ENCODE measurements at regions not wholly inside any gene's neighbourhood (a gene's known extent, or its start where the extent isn't known, plus 50 kb on each side); places are given as distances from the start of the nearest gene placed in this dataset. TPM values are rescaled to one million over a fixed set of nuclear protein-coding genes. Genes with fewer than 3 reads are reported as not detected.

GRCh38 chr9:88938189-88938588 lies 53.1 kb upstream of the S1PR3 start:
- CTCF ChIA-PET = no interaction called here
- Histone ChIP-seq H3K4me2 (replicated peaks; ENCODE audit: low read depth, low read length, poor library complexity, severe bottlenecking) (no peak overlapping the region), H3K4me1 (ENCODE audit: control insufficient read depth in 2 of 2, insufficient read depth in 2 of 2, low read length in 2 of 2) (no peaks in the 10 kb centered on the region), H3K27me3 (replicated peaks in 1 of 4; ENCODE audit: control extremely low read depth in 1 of 4, control insufficient read depth in 3 of 4, insufficient read depth in 4 of 4, low read length in 3 of 4) (peaks cover 0 to 7% (median 0%) of the 10 kb centered on the region in 4 experiments), H2AFZ (ENCODE audit: insufficient read depth, low read depth, low read length, poor library complexity, severe bottlenecking) (no peak overlapping the region), H3K9ac (ENCODE audit: low read length) (no peak overlapping the region), H3K36me3 (replicated peaks in 1 of 2; ENCODE audit: control extremely low read depth in 1 of 2, control insufficient read depth in 1 of 2, extremely low read depth in 1 of 2, insufficient read depth in 2 of 2, low read length in 1 of 2) (no peaks in the 10 kb centered on the region), H4K20me1 (ENCODE audit: control insufficient read depth, insufficient read depth, low read length, poor library complexity, severe bottlenecking) (no peaks in the 10 kb centered on the region), H3K9me3 (ENCODE audit: control extremely low read depth in 1 of 3, control insufficient read depth in 2 of 3, insufficient read depth in 1 of 3, low read length in 2 of 3) (no peaks in the 10 kb centered on the region), H3K79me2 (ENCODE audit: control insufficient read depth, insufficient read depth, low read length) (no peaks in the 10 kb centered on the region), H3K27ac (ENCODE audit: low read length in 2 of 2) (no peak overlapping the region), H3K4me3 (ENCODE audit: control extremely low read depth in 1 of 5, extremely low read depth in 1 of 5, insufficient read depth in 1 of 5, low read depth in 2 of 5, low read length in 4 of 5) (no peak overlapping the region)
- Mint-ChIP-seq H3K27me3 (peaks cover 24% of the 10 kb centered on the region), H3K4me1 (no peaks in the 10 kb centered on the region), H3K27ac (no peak overlapping the region), H3K4me3 (no peak overlapping the region), H3K9me3 (ENCODE audit: insufficient read depth) (no peaks in the 10 kb centered on the region)
- POLR2A ChIA-PET = no interaction called here
- 67% methylated on average over 1 of the region's 4 CpGs for WGBS (ENCODE audit: insufficient coverage)
- intact Hi-C loops (cut with micrococcal nuclease) = no loop called here
- no peak for ATAC-seq (ENCODE audit: low read depth)
- no peak for TF ChIP-seq EZH2 (IDR thresholded peaks at IDR 0.05; ENCODE audit: borderline replicate concordance, insufficient read depth, low read depth, low read length, poor library complexity, severe bottlenecking)
- no peak for DNase-seq

Small RNA genes in the stretch of these regions (small RNA-seq; reads per million reads assigned to genes)
- not detected for gene MIR4289 (ENCODE audit: insufficient read length, low read depth, low replicate concordance)

Measured in B cell (primary cell).